GM12878 (cell line): ENCODE measurements at regions not wholly inside any gene's neighbourhood (a gene's known extent, or its start where the extent isn't known, plus 50 kb on each side); places are given as distances from the start of the nearest gene placed in this dataset.

Experiments used
- ATAC-seq: fragments of 200-7000 bp; cut with Tn5 transposase; 3 replicates; pipeline ENCODE4 v1.9.1; 2020; ENCODE audit warnings: mild to moderate bottlenecking, moderate library complexity
- BruUV-seq: library from RNA; stranded (reverse); fragments of 400-500 nt; replicated peaks from 2 replicates; lab custom pipeline; 2021; lab: Mats Ljungman, UMichigan
- CTCF ChIA-PET: fragments of 300-600 bp; sonication (Branson Sonifier 250); formaldehyde crosslinking; extraction: SDS; loops from one replicate; lab custom pipeline; 2021; ENCODE audit warnings: inconsistent platforms; lab: Yijun Ruan, JAX
- POLR2A ChIA-PET: fragments of 350-600 bp; formaldehyde crosslinking; extraction: SDS; loops from one replicate; lab custom pipeline; 2021; ENCODE audit warnings: inconsistent platforms; lab: Charles Lee
- RAD21 ChIA-PET: fragments of 300-600 bp; sonication (Branson Sonifier 250); formaldehyde crosslinking; loops from one replicate; lab custom pipeline; 2023; ENCODE audit warnings: antibody characterized with exemption; ENCODE audit not compliant: unreplicated experiment; lab: Charles Lee
- SMC1A ChIA-PET: fragments of 300-600 bp; sonication (Branson Sonifier 250); formaldehyde crosslinking; loops from one replicate; lab custom pipeline; 2023; ENCODE audit not compliant: unreplicated experiment, uncharacterized antibody; lab: Charles Lee
- DNase-seq: peaks from one replicate; pipeline ENCODE4 v3.0.0-alpha.2; 2011; ENCODE audit warnings: low read depth, low spot score
- FAIRE-seq: peaks from 3 replicates; lab custom pipeline; 2011; peaks lifted over from hg19 to GRCh38; lab: Jason Lieb, UNC
- H2AFZ ChIP-seq: 2 replicates; pipeline ENCODE4 v1.6.0; 2011; ENCODE audit warnings: low read depth, low read length, control low read depth; ENCODE audit not compliant: control insufficient read depth
- H3K27ac ChIP-seq: 2 replicates; pipeline ENCODE4 v1.5.1; 2011; ENCODE audit warnings: control low read depth; ENCODE audit not compliant: control insufficient read depth, insufficient read depth
- H3K27me3 ChIP-seq, 2 experiments: replicated peaks in 1 of 2; 2 replicates each; pipeline versions ENCODE4 v1.6.0 to v1.6.1; 2011; ENCODE audit warnings: low read length in 1 of 2; ENCODE audit not compliant: control insufficient read depth in 2 of 2, insufficient read depth in 2 of 2
- H3K36me3 ChIP-seq, 2 experiments: 2 replicates each; pipeline ENCODE4 v1.5.1; 2011; ENCODE audit warnings: low read length in 1 of 2; ENCODE audit not compliant: control insufficient read depth in 2 of 2, insufficient read depth in 2 of 2
- H3K4me1 ChIP-seq: 2 replicates; pipeline ENCODE4 v1.6.1; 2011; ENCODE audit warnings: mild to moderate bottlenecking, low read length, moderate library complexity, mixed read lengths; ENCODE audit not compliant: control insufficient read depth, insufficient read depth
- H3K4me2 ChIP-seq: 2 replicates; pipeline ENCODE4 v1.6.0; 2011; ENCODE audit warnings: control low read depth; ENCODE audit not compliant: control insufficient read depth, insufficient read depth
- H3K4me3 ChIP-seq: fragments of 200-600 bp; sonication (generic); 2 replicates; pipeline ENCODE4 v1.5.1; 2016
- H3K79me2 ChIP-seq: 2 replicates; pipeline ENCODE4 v1.6.0; 2011; ENCODE audit warnings: low read length; ENCODE audit not compliant: control insufficient read depth, insufficient read depth
- H3K9ac ChIP-seq: 2 replicates; pipeline ENCODE4 v1.8.0; 2011; ENCODE audit warnings: low read length, control low read depth, mixed read lengths; ENCODE audit not compliant: control insufficient read depth, insufficient read depth
- H3K9me3 ChIP-seq: replicated peaks from 3 replicates; pipeline ENCODE4 v1.5.1; 2011; ENCODE audit warnings: mild to moderate bottlenecking, low read length; ENCODE audit not compliant: control insufficient read depth, insufficient read depth
- H4K20me1 ChIP-seq: 2 replicates; pipeline ENCODE4 v1.6.0; 2011; ENCODE audit not compliant: control insufficient read depth, insufficient read depth
- BCL3 ChIP-seq: IDR thresholded peaks from 2 replicates; pipeline ENCODE4 v1.6.1; 2011; ENCODE audit warnings: borderline replicate concordance, low read depth, mild to moderate bottlenecking, moderate library complexity, low read length; ENCODE audit not compliant: insufficient read depth, poor library complexity, severe bottlenecking
- CBFB ChIP-seq: IDR thresholded peaks from 2 replicates; pipeline ENCODE4 v1.6.1; 2016; ENCODE audit warnings: antibody characterized with exemption, low read depth
- CEBPB ChIP-seq, 2 experiments: fragments of 150-350 bp in 1 of 2; IDR thresholded peaks; 2 replicates each; pipeline ENCODE4 v1.6.1; 2012 to 2014; ENCODE audit warnings: low read depth in 2 of 2, low read length in 2 of 2, borderline replicate concordance in 1 of 2, inconsistent platforms in 1 of 2
- EED ChIP-seq: sonication (generic); IDR thresholded peaks from 2 replicates; pipeline ENCODE4 v1.6.1; 2016; ENCODE audit warnings: antibody characterized with exemption, low read depth
- ESRRA ChIP-seq: IDR thresholded peaks from 2 replicates; pipeline ENCODE4 v1.6.1; 2012; ENCODE audit warnings: mild to moderate bottlenecking, low read length, improper control_type of control experiment
- HDAC2 ChIP-seq: fragments of 200-600 bp; sonication (generic); IDR thresholded peaks from 2 replicates; pipeline ENCODE4 v1.6.1; 2017
- IKZF1 ChIP-seq: fragments of 450-650 bp; conservative IDR thresholded peaks from 2 replicates; pipeline ENCODE4 v1.6.1; 2017; ENCODE audit warnings: antibody characterized with exemption, mild to moderate bottlenecking
- SP1 ChIP-seq: IDR thresholded peaks from one replicate; pipeline ENCODE4 v1.6.1; 2011; ENCODE audit warnings: low read depth, low read length
- YY1 ChIP-seq: IDR thresholded peaks from 2 replicates; pipeline ENCODE4 v1.6.1; 2011; ENCODE audit warnings: low read depth, mild to moderate bottlenecking, low read length
- in situ Hi-C: fragments of 300-500 bp; cut with MboI; formaldehyde crosslinking; loops from 9 replicates; pipeline ENCODE4 v1.14.3; 2018; ENCODE audit warnings: mixed read lengths
- intact Hi-C: fragments of 100-400 bp; cut with micrococcal nuclease; formaldehyde crosslinking; loops from one replicate; pipeline ENCODE4 v1.14.2; 2022; ENCODE audit not compliant: unreplicated experiment
- TF ChIP-seq, protein P1 (sequence below): fragments of 450-650 bp; IDR thresholded peaks from 2 replicates; pipeline ENCODE4 v1.6.1; 2017; ENCODE audit warnings: mild to moderate bottlenecking, low read depth, inconsistent platforms; ENCODE audit not compliant: poor library complexity, severe bottlenecking
- TF ChIP-seq, protein P2 (sequence below): fragments of 450-650 bp; IDR thresholded peaks from 2 replicates; pipeline ENCODE4 v1.6.1; 2018; ENCODE audit warnings: mild to moderate bottlenecking, low read depth, moderate library complexity; ENCODE audit not compliant: partially characterized antibody

GRCh38 chr9:115597330-115597895 lies 479.5 kb upstream of the TNC start (continued):
- TF ChIP-seq, protein P1, sequence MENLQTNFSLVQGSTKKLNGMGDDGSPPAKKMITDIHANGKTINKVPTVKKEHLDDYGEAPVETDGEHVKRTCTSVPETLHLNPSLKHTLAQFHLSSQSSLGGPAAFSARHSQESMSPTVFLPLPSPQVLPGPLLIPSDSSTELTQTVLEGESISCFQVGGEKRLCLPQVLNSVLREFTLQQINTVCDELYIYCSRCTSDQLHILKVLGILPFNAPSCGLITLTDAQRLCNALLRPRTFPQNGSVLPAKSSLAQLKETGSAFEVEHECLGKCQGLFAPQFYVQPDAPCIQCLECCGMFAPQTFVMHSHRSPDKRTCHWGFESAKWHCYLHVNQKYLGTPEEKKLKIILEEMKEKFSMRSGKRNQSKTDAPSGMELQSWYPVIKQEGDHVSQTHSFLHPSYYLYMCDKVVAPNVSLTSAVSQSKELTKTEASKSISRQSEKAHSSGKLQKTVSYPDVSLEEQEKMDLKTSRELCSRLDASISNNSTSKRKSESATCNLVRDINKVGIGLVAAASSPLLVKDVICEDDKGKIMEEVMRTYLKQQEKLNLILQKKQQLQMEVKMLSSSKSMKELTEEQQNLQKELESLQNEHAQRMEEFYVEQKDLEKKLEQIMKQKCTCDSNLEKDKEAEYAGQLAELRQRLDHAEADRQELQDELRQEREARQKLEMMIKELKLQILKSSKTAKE = no peak
- TF ChIP-seq EED (no peak), IKZF1 (no peak), CEBPB (IDR thresholded peaks at IDR 0.05; ENCODE audit: borderline replicate concordance in 1 of 2, low read depth in 2 of 2, low read length in 2 of 2) (no peak), HDAC2 (no peak), YY1 (no peak), ESRRA (no peak)
- TF ChIP-seq, protein P2, sequence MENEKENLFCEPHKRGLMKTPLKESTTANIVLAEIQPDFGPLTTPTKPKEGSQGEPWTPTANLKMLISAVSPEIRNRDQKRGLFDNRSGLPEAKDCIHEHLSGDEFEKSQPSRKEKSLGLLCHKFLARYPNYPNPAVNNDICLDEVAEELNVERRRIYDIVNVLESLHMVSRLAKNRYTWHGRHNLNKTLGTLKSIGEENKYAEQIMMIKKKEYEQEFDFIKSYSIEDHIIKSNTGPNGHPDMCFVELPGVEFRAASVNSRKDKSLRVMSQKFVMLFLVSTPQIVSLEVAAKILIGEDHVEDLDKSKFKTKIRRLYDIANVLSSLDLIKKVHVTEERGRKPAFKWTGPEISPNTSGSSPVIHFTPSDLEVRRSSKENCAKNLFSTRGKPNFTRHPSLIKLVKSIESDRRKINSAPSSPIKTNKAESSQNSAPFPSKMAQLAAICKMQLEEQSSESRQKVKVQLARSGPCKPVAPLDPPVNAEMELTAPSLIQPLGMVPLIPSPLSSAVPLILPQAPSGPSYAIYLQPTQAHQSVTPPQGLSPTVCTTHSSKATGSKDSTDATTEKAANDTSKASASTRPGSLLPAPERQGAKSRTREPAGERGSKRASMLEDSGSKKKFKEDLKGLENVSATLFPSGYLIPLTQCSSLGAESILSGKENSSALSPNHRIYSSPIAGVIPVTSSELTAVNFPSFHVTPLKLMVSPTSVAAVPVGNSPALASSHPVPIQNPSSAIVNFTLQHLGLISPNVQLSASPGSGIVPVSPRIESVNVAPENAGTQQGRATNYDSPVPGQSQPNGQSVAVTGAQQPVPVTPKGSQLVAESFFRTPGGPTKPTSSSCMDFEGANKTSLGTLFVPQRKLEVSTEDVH = no peak
- TF ChIP-seq, all 136 proteins: peak for 0

GRCh38 chr9:115598751-115599150 lies 480.8 kb upstream of the TNC start:
- TF ChIP-seq BCL3 = no peak
- TF ChIP-seq SP1 = no peak
- no peak for TF ChIP-seq CBFB
- TF ChIP-seq, all 136 proteins: peak for 0
- no peaks in the 10 kb centered on the region for H3K79me2 ChIP-seq
- intact Hi-C loops (loop anchor here (10.0 kb wide), 2 partner anchors 286 to 406 kb away; no protein-coding TSS in a partner anchor), in situ Hi-C loops (loop anchor here (10.0 kb wide), 1 partner anchor 566 kb away; no protein-coding TSS in a partner anchor)
- no peaks in the 10 kb centered on the region for H3K36me3 ChIP-seq
- ChIA-PET POLR2A (no interaction called here), CTCF (interaction anchor here (1.8 kb wide), 1 partner anchor 9 kb away, joined by 5 read pairs; no protein-coding TSS in a partner anchor), RAD21 (no interaction called here), SMC1A (no interaction called here)
- ATAC-seq (no peak), DNase-seq (no peak), FAIRE-seq (no peak)
- H3K27ac ChIP-seq = no peak overlapping the region
- H3K4me3 ChIP-seq = no peak overlapping the region
- BruUV-seq = no TSS peak
- no peaks in the 10 kb centered on the region for H4K20me1 ChIP-seq
- H3K4me1 ChIP-seq = no peaks in the 10 kb centered on the region
- H3K9me3 ChIP-seq = no peaks in the 10 kb centered on the region
- no peak overlapping the region for H2AFZ ChIP-seq
- no peaks in the 10 kb centered on the region; a peak in 2 of 4 replicates for H3K27me3 ChIP-seq
- H3K4me2 ChIP-seq = no peak overlapping the region
- no peak overlapping the region for H3K9ac ChIP-seq
